NB4 (cell line): ENCODE measurements at regions not wholly inside any gene's neighbourhood (a gene's known extent, or its start where the extent isn't known, plus 50 kb on each side); places are given as distances from the start of the nearest gene placed in this dataset.

ENCODE experiments used
- DNase-seq: peaks from one replicate; pipeline ENCODE4 v3.0.0; 2010; ENCODE audit warnings: low read depth
- H3K4me3 ChIP-seq: one replicate; pipeline ENCODE4 v1.5.1; 2011; ENCODE audit warnings: mild to moderate bottlenecking, low read depth, low read length, moderate library complexity
- CTCF ChIP-seq: IDR thresholded peaks from one replicate; pipeline ENCODE4 v1.5.1; 2012; ENCODE audit warnings: low read depth, low read length
- MAX ChIP-seq: IDR thresholded peaks from 2 replicates; pipeline ENCODE4 v1.6.1; 2011; ENCODE audit warnings: low read depth, low read length
- MYC ChIP-seq: IDR thresholded peaks from 2 replicates; pipeline ENCODE4 v1.6.1; 2011; ENCODE audit warnings: low read depth, low read length
- POLR2A ChIP-seq: IDR thresholded peaks from 2 replicates; pipeline ENCODE4 v1.6.1; 2011; ENCODE audit warnings: mild to moderate bottlenecking; ENCODE audit not compliant: insufficient read length; ENCODE audit errors: extremely low read depth

DNA sequence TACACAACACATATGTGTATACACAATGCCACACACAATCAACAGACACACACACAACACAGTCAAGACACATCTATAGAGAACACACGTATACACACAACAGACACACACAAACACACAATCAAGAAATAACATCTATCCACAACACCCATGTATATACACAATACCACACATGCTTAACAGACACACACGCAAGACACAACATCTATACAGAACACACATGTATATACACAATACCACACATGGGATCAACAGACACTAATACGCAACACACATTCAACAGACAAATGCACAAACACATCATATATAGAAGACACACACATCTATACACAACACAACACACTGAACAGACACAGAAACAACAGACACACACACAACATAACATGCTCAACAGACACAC is 234.8 kb downstream of the SHOX start:
- no peak for DNase-seq
- no peak overlapping the region for H3K4me3 ChIP-seq
- TF ChIP-seq MYC: no peak
- TF ChIP-seq POLR2A: no peak
- no peak for TF ChIP-seq MAX
- TF ChIP-seq CTCF: no peak

DNA sequence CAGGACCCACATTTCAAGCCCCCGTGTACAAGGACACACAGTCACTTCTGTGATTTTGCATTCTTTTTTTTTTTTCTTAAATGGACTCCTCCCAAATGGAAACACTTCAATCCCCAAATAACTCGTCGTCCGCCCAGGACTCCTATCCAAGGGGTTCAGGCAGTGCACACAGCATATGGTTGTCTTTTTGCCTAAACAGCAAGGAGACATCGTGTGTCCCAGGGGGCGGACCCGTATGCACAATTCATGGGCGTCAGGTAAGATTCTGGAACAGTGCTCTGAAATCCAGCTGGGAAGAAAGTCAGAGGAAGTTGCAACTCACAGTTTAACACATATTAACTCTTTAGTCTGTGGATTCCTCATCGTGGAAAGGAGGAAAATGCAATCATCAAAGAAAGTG is 231.3 kb downstream of the SHOX start:
- TF ChIP-seq MAX: no peak
- TF ChIP-seq MYC: no peak
- no peak for TF ChIP-seq POLR2A
- TF ChIP-seq CTCF: no peak
- H3K4me3 ChIP-seq: no peak overlapping the region
- no peak for DNase-seq

DNA sequence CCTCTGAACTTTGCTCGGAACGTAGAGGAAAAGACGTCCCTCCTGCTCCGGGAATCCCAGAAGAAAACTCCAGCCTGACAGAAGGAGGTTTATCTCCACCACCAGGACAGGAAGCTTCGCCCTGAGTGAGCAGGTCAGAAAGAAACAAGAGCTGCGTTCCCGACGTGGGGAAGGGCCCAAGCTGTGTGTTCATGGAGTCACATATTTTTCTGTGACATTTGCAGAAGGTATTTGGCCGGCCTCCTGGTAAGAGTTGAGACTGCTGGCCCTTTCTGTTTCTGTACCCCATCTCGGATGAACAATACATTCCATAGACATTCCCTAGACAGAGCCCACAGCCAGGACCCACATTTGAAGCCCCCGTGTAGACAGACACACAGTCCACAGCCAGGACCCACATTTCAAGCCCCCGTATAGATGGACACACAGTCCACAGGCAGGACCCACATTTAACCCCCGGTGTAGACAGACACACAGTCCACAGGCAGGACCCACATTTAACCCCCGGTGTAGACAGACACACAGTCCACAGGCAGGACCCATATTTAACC is 230.8 kb downstream of the SHOX start:
- H3K4me3 ChIP-seq: no peak overlapping the region
- DNase-seq: no peak
- TF ChIP-seq MYC (no peak), CTCF (no peak), POLR2A (no peak), MAX (no peak)

DNA sequence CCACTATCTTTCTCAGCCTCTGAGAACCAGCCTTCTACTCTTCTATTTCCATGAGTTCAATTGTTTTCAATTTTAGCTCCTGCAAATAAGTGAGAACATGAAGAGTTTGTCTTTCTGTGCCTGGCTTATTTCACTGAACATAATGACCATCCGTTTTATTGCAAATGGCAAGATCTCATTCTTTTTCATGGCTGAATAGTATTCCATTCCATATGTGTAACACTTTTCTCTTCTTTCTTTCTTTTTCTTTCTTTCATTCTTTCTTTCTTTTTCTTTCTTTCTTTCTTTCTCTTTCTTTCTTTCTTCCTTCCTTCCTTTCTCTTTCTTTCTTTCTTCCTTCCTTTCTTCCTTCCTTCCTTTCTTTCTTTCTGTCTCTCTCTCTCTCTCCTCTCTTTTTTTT is 228.7 kb downstream of the SHOX start:
- no peak for DNase-seq
- no peak overlapping the region for H3K4me3 ChIP-seq
- no peak for TF ChIP-seq CTCF
- no peak for TF ChIP-seq MYC

GRCh38 chrX:858542-859078 is 228.0 kb downstream of the SHOX start:
- no peak for TF ChIP-seq CTCF
- no peak for TF ChIP-seq POLR2A
- TF ChIP-seq MYC: no peak
- TF ChIP-seq MAX: no peak
- DNase-seq: no peak
- no peak overlapping the region for H3K4me3 ChIP-seq

DNA sequence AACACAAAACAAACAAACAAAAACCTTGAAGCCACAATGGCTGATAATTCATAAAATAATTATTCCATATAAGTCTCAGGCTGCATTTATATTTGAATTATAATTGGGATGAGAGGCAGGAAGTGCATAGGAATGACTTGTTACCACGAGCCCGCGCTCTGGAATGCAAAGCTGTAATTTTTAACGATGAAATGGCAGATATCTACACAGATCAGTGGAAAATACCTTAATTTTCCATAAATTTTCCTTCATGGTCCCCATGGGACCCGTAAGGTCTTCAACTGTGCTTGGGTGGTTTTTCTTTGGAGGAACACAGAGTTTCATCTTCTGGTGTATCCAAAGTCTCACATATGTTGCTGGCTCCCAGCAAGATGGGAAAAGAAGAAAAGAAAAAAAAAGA is 226.8 kb downstream of the SHOX start:
- no peak for TF ChIP-seq MYC
- TF ChIP-seq MAX: no peak
- no peak for TF ChIP-seq POLR2A
- no peak for DNase-seq
- no peak overlapping the region for H3K4me3 ChIP-seq
